ENCODE measurements at regions not wholly inside any gene's neighbourhood (a gene's known extent, or its start where the extent isn't known, plus 50 kb on each side); places are given as distances from the start of the nearest gene placed in this dataset.

DNA sequence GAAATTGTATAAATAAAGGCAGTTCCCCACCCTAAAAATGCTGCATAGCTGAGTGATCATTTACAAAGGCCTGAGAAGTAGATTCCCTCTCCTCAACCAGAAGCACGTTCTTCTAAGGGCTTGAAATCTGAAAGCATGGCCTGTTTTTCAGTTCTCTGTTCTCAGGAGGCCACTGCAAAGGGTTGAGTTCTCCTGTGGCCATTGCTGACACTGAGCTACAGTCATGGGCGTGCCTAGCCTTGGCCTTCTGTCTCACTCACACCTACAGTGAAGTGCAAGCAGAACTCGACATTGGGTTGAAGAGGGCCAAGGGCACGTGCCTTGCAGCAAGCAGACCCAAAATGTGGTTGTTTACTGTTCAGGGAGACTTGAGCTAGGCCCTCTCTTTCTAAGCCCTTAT is 276.6 kb upstream of the VLDLR start:
- no peak for TF ChIP-seq EZH2phosphoT487 (IDR thresholded peaks at IDR 0.05; ENCODE audit: insufficient read depth, low read depth)
- TF ChIP-seq EZH2 (IDR thresholded peaks at IDR 0.05; ENCODE audit: insufficient read depth, poor library complexity, severe bottlenecking), result no peak

Data from GM23248 (cell line).